OCI-LY3 (cell line): ENCODE measurements at regions not wholly inside any gene's neighbourhood (a gene's known extent, or its start where the extent isn't known, plus 50 kb on each side); places are given as distances from the start of the nearest gene placed in this dataset.

Source experiments
- CTCF ChIP-seq: fragments of 200-600, 300-600 bp; sonication (generic); IDR thresholded peaks from 2 replicates; pipeline ENCODE4 v1.5.1; 2014; ENCODE audit warnings: antibody characterized with exemption, low read length, low read depth
- EZH2phosphoT487 ChIP-seq: fragments of 200-600 bp; shearing (Covaris generic); IDR thresholded peaks from 2 replicates; pipeline ENCODE4 v1.6.1; 2018; ENCODE audit warnings: antibody characterized with exemption, mixed run types, low read depth

DNA sequence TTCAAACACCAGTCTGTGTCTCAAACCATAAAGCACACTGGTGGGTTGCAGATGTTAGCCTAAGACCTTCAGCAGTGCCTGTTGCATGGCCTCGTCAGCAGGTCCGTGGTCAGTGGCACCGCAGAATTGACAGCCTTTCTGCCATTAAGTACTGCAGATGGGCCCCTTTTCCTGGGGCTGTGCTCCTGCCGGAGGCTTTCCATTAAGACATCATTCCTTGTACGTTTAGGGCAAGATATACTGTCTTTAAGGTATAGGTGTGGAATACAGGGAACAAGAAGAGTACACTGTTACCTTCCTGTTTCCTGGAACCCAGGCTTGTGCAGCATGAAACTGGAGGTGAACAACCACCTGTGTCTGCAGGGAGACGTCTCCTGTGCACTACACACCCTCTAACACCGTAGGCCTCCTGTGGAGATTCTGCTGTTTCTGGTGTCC, 67.9 kb upstream of the WDR1 start:
- no peak for TF ChIP-seq CTCF
- no peak for TF ChIP-seq EZH2phosphoT487
